ENCODE measurements at regions not wholly inside any gene's neighbourhood (a gene's known extent, or its start where the extent isn't known, plus 50 kb on each side); places are given as distances from the start of the nearest gene placed in this dataset.

DNA sequence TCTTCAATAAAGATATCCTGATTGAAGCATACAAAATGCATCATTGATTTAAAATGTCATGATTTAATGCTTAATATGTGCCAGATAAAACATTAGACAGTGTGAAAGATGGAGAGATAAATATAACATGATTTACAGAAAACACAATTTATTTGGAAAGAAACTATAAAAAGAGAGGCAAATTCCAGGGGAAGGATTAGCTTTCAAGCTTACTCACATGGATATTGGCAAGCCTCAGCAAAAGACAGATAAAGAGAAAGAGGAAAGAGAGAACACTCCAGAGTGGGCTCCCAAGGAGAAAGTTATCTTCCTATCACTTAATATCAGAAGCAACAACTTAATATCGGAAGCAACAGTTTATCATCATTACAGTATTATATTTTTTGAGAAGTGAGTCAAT lies 1036.5 kb downstream of the SQOR start:
- DNase-seq = no peak

DNA sequence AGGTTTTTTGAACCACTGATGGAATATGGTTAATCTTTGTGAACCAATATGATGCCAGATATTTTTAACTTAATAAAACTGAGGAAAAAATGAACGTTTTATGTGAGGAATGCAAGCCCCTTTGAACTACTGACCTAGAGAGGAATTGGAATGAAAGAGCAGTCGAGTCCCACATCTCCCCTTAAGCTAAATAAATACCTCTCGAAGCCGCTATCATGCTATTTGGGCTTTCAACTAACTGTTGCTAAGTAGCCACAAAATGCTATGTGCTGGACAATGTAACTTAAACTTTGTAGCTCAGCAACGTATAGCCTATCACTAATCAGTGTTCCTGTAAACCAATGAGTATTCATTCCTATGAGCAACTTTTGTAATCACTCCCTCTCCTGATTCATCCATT lies 1037.2 kb downstream of the SQOR start:
- DNase-seq = no peak

DNA sequence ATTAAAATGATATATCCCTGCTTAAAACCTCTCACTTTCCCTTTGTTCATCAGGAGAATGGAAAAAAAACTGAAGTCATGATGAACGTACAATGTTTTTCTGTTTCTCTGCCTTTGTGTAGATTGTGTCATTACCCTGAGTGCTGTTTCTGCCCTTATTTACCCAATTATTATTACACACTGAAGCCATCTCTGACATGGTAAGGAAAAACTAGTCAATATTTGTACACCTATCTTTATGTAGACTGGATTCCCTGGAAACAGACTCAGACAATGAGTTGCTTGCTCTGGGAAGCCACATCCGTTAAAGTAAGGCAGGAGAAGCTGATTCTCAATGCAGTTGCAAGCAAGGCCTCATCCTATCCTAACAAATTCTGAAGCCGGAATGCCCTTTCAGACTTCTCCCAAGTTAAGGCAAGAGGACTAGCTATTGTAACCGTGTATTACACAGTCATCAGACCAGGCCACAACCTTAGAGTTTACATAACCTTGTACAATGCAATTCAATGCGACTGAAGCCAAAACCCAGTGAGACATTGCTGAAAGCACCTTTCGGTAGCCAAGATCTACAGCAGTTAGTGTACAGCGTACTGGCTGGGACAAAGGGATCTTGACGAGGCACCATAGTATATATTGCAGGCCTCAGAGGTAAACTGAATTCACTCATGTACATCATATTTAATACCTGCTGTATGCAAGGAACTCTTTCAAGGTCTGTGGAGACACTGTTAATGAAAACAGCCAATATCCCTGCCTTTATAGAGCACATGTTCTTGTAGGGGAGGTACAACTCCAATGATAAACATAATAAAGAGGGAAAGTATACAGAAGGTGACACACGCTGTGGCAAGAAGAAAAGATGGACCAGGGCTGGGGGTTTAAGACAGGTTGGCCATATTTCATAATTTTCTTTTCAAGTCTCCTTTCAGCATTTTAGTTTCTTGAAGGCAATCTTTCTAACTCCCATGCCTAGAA lies 1040.8 kb upstream of the SEMA6D start:
- DNase-seq = no peak

DNA sequence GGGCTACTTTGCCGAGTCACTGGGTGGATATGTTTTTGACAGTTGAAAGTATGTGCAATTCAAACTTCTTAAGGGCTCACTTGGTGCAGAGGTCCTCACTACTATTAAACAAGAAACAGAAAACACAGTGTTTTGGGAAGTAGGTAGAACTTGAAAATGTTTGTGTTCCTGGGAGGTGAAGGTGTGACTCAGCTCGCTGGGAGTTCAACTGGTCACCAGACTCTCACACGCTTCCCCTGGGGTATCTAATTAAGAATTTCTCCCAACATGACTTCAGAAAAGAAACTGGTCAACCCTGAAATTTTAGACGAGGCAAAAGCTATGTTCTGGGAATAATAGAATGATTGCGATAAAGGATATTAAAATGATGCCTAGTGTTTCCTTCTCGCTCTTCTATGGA lies 1039.8 kb upstream of the SEMA6D start:
- DNase-seq = no peak

DNA sequence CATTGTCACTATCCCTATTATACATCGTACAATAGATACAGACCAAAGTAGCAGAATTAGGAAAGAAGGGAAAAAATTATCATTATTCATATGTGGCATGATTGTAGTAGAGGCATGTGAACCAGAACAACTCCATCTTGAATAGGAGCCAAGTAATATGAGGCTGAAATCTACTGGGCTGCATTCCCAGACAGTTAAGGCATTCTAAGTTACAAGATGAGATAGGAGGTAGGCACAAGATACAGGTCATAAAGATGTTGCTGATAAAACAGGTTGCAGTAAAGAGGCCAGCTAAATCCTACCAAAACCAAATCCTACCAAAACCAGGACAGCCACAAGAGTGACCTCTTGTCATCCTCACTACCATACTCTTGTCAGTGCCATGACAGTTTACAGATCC lies 1035.4 kb upstream of the SEMA6D start:
- DNase-seq = no peak

DNA sequence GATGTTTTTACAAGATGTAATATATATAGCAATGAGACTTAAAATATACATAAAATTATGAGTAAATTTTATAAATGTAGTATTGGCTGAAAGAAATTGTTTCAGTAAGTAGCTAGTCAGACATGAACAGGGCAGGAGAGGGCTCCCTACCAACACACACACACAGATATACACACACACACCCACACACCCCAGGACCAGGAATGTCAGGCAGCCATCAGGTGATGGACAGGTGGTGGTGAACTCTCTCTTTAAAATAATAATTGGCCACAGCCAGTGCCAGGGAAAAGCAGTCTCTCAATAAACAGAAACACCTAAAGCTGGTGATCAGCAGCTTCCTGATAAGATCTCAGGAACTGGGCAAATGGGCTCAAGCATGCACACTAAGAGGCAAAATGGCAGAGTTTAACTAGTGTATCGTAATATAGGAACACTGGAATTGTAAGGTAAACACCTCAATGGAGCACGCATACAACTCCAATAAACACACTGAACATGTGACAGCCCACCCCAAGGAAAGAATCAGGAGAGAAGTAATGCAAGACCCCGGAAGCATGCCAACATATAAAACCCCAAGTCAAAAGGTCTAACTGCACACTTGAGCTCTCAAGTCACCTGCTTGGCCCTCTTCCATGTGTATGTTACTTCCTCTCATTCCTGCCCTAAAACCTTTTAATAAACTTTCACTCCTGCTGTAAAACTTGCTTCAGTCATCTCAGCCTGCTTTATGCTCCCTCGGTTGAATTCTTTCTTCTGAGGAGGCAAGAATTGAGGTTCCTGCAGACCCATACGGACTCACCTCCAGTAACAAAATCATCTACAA lies 1034.1 kb upstream of the SEMA6D start:
- DNase-seq = no peak

DNA sequence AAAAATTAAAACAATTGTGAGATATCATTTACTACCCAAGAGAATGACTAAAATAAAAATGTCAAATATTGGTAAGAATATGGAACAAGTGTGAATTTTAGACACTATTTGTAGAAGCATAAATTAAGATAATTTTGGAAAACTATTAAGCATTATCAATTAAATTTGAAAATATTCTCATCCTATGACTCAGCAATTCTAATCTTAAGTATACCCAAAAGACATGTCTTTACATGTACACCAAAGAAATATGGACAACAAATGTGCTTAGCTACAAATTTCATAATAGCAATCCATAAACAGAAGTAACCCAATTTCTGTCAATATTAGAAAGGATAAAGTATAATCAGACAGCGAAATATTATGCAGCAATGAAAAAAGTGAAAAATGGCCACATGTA lies 1032.2 kb upstream of the SEMA6D start:
- no peak for DNase-seq

DNA sequence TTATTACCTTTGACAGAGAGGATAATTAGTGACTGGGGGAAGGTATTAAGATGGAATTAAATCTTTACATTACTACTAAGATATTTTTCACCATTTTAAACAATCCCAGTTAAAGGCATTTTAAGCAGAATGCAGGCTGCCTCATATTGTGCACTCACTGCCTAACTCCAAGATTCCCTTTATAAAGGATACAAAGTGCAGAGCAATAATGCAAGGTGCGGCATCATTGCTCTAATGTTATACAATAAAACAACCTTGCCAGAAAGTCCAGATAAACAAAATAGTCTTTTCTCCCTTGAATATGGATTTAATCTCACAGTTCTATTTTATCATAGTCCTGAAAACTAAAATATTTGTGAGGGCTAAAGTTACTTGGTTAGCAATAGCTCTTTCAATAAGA lies 1031.6 kb upstream of the SEMA6D start:
- no peak for DNase-seq

DNA sequence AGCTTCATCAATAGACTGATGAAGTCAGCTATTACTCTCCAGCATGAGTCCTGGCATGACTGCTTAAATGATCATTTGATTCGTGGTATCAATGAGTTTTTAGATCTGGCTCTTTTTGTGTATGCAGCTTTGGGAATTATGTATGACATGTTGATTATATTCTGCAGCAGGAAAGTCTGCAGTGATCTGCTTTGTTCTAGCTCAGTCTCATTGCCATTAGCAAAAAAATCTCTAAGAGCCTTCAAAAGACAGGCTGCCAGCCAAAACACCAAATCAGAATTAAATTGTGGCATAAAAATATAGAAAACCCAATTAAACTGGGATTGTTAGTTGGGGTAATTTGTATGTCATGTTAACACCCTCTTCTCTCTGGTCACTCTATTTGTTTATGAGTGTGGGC lies 1021.0 kb upstream of the SEMA6D start:
- DNase-seq = no peak

DNA sequence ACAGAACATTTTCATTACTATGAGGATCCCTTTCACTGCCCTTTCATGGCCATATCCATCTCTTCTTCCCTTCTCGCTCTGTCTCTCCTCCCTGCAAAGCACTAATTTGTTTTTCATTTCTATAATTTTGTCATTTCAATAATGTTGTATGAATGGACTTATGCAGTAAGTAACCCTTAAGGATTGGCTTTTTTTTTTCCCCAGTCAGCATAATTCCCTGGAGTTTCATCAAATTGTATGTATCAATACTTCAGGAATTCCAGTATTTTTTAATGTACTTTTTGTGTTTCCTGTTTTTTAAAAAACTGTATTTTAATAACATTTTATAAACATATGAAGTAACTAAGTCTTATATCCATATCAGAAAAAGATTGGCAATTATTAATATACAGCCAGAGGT lies 1016.0 kb upstream of the SEMA6D start:
- DNase-seq = no peak

DNA sequence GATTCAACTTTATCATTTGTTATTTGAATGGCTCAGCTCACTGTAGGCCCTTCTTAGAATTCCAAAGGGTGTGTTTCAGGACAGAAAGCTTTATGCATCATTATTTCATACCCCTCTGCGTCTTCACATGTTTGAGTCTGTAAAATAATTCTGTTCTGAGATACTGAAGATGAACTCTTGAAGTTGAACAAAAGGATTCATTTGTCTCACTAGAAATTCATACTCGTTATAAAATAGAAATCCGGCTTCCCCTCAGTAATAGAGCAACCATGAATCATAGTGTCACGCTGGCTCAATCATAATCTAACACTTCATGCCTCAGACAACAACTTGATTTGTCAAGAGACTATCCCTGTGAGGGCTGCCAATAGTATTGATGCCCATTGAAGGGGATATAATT lies 1015.4 kb upstream of the SEMA6D start:
- no peak for DNase-seq

DNA sequence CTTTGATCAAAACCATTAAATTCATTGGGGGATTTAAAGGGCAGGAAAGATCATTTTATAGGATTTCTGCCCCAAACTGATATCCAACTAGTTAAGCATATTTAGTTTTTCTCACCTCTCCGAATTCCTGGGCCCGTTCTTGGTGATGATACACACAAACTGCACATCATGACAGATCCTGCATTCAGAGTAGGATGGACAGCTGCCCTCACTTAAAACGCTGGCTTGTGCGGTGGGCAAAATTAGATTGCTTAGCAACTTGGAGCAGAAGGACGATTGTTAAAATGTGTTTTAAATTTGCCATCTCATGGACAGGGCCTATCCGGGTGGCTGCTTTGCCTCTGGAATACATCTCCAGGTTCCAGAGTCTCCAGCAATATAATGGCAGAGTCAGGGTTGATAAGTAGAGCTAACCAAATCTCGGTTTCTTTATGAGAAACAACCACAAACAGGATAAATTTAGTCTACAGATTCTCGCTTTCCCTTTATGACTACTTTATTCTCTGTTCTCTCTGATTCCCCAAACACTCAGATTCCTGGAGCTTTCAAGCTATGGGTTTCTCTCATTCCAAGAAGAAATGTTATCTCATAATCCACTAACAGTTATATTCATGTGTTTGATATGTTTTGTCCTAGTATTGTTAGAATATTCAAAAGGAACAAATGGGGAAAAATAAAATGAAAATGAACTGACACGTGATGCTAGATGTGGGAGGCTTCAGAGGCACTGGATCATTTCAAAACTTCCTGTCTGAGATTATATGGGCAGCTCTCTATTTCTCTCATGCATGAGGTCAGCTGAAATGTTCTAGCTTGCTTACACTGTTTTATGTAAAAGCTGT lies 1014.1 kb upstream of the SEMA6D start:
- no peak for DNase-seq

DNA sequence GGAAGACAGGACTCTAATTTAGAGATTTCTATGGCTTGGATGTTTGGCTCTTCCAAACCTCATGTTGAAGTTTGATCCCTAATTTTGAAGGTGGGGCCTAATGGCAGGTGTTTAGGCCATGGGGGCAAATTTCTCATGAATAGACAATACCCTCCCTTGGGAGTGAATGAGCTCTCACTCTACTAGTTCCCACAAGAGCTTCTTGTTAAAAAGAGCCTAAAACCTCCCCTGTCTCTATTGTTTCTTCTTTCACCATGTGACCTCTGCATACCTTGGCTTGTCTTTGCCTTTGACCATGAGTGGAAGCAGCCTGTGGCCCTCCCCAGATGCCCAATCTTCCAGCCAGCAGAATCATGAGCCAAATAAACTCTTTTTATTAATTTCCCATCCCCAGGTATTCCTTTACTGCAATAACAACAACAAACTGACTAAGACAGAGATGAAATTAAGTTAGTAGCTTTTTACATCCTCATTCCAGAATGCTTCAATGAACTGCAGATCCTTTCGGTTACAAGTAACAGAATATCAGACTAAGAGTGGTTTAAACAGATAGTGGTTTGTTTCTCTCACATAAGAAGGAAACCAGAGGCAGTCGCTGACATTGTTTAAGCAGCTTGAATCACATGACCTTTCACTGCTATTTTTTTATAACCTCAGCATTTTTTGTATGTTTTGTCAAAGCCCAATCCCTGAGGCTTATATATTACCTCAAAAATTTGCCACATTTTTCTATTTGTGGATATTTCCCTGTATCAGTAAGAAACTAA lies 1013.3 kb upstream of the SEMA6D start:
- no peak for DNase-seq

DNA sequence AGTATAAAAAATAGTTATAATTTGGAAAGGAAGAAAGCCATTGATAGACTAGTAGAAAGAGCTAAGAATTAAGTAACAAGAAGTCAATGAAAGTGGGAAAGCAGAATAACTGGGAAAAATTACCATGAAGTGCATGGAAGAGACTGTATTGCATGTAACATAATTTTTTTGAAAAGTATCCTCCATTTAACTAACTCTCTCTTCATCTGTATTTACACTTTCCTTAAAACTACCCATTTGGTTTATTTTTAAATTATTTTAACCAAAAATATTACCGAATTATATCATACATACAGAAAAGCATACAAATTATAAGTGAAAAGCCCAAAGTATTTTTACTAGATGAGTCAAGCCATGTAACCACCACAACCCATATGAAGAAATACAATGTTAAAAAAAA lies 1009.9 kb upstream of the SEMA6D start:
- DNase-seq = no peak

DNA sequence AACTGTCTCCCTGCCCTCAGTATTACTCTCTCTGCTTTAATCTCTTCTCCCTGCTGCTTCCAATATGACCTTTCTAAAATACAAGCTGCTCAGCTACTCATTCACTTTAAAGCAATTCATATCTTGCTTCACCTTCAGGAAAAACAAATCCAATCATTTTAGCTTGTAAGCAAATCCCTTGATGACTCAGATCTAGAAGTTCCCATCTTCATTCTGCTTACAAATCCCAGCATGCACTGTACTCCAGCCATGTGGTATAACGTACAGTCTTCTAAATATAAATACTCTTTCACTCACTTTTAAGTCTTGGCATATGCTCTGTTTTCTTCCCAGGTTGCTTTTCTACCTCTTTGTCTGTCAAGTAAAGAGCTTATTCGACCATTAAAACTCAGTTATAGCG lies 1009.1 kb upstream of the SEMA6D start:
- no peak for DNase-seq

DNA sequence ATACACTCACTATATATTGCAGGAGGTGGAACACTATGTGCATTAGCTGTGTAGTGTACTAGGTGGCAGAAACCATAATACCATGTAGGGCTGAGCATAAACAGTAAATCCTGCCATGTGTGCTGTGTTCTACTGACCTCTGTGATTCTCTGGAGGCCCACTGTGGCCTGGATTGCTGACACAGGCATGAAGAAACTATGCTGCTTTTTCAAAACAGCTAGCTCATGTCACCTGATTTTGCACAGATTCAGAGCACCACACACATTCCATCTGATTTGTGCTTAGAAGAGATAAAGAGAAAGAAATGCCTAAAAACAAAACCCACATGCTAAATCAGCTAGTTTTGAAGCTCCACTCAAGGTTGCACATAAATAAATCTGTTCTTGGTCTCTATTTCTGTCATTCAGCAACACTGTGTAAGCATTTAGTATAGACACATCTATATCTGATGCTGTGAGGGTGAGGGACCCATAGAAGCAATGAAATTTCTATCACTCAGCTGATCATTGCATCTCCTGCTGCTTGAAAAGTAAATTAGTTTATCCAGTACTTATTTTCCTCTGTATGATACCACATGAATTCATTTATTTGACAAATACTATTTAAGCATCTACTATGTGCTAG lies 1007.7 kb upstream of the SEMA6D start:
- no peak for DNase-seq

DNA sequence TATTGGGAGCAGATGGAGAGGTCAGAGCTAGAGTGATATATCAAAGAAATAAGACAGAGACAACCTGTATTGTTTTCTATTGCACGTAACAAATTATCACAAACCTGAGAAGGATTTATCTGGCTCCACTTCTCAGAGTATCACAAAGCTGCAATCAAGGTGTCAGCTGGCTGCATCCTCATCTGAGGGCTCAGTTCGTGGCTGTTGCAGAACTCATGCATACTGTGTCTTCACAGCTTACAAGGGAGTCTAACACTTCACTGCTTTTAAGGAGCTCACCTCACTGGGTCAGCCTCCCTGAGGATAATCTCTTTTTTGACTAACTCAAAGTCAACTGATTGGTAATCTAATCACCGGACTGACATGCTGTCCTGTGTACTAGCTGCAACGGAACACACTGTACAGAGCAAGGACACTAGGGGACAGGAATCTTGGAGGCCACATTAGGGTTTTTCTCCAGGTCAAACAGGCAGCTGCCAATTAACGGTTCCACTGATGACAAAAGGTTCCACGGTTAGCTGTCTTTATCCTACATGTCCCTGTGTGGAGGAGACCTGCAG lies 1006.8 kb upstream of the SEMA6D start:
- DNase-seq = no peak

DNA sequence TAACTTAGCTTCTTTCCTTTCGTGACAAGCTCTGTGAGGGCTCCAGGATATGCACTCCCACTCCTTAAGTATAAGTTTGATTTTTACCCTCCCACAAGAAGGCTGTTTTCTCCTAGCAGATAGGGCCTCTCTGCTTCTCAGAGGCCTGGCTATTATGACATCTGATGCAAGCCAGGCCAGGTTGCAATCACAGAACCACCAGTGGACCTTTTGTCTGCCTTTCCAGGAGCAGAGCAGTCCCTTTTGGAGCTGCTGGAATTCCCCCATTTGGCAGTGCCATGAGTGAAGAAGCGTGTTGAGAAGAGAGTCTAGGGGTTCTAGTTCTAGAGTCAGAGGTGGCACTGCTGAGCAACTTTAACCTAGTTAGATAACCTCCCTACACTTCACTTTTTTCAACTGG lies 1004.3 kb upstream of the SEMA6D start:
- no peak for DNase-seq

DNA sequence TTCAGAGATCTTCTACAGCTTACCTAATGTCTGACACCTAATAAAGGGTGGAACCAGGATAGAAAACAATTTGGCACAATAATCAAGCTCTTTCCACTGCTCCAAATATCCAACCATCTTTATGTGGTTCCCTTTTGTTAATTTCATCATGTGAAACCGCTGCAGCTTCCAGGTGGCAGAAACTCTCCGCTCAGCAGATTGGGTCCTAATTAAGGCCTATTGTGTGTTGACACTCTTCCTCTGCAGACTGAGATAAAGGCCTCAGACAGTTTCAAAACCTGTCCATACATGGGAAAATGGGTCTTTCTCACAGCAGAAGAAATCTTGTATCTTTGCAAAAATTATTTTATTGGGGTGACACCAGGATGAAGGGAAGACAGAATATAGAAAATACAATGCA lies 1002.4 kb upstream of the SEMA6D start:
- peak; percentile 47 for DNase-seq

DNA sequence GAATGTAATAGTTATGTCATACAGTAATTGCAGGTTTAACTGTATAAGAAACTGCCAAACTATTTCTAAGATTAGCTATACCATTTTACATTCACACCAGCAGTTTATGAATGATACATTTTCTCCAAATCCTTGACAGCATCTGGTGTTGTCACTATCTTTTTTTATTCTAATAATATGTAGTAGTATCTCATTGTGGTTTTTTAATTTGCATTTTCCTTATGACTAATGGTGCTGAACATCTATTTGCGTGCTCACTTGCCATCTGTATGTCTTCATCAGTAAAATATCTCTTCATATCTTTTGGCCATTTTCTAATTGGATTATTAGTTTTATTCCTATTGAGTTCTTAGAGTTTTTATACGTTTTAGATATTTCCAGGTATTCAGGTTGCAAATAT lies 994.0 kb upstream of the SEMA6D start:
- DNase-seq = no peak

DNA sequence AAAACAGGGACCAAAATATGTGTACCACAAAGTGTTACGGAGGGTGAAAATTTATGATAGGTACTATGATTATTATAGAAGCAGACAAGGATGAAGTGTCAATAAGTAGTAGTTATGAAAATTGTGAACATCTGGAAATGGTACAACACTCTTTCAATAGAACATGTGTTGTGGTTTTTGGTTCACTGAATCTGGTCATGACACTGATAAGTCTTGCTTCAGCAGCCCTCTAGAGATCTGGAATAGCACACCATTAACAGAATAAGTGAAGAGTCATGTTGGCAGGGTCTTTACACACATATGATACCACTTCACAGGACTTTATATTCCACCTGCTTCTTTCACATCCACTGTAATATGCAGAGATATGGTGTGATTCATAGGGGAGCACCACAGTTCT lies 985.2 kb upstream of the SEMA6D start:
- DNase-seq = no peak

DNA sequence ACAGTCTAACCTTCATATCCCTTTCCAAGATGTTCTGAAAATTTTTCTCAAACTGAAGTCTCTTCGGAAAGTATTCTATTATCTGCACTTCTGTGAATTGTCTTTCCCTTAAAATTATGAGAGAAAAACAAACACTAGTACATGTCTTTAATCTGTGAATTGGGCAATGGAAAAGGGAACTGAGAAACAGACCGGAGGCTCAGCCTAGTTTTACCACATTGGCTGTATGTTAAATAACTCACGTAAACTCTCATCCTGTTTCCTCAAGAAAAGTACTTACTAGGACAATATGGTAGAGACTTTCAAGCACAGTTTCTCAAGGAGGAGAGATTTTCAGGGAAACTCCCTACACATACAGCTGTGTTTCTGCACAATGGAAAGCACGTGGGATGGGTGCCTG lies 982.2 kb upstream of the SEMA6D start:
- no peak for DNase-seq

All from NCI-H1105 (cell line).